GM23338 (cell line): ENCODE measurements at regions not wholly inside any gene's neighbourhood (a gene's known extent, or its start where the extent isn't known, plus 50 kb on each side); places are given as distances from the start of the nearest gene placed in this dataset.

Experiments used
- ATAC-seq: fragments of 200-7000 bp; cut with Tn5 transposase; 3 replicates; pipeline ENCODE4 v1.9.1; 2020
- DNase-seq: peaks from one replicate; pipeline ENCODE4 v3.0.0-alpha.2; 2015; ENCODE audit warnings: low spot score
- H2AFZ ChIP-seq: fragments of 200-600 bp; sonication (generic); 2 replicates; pipeline ENCODE4 v1.8.0; 2016; ENCODE audit warnings: antibody characterized with exemption, mild to moderate bottlenecking, moderate library complexity
- H3F3A ChIP-seq: fragments of 200-600 bp; sonication (generic); replicated peaks from 2 replicates; pipeline ENCODE4 v1.8.0; 2017; ENCODE audit warnings: antibody characterized with exemption, mixed run types, low read depth
- H3K27ac ChIP-seq: fragments of 200-600 bp; sonication (generic); 2 replicates; pipeline ENCODE4 v1.6.1; 2016; ENCODE audit warnings: low read depth
- H3K27me3 ChIP-seq: fragments of 200-600 bp; sonication (generic); 2 replicates; pipeline ENCODE4 v1.8.0; 2016; ENCODE audit warnings: mild to moderate bottlenecking, mixed run types, moderate library complexity; ENCODE audit not compliant: insufficient read depth
- H3K36me3 ChIP-seq: fragments of 200-600 bp; sonication (generic); 2 replicates; pipeline ENCODE4 v1.8.0; 2016; ENCODE audit warnings: mild to moderate bottlenecking; ENCODE audit not compliant: insufficient read depth
- H3K4me1 ChIP-seq: fragments of 200-600 bp; sonication (generic); 2 replicates; pipeline ENCODE4 v1.8.0; 2016; ENCODE audit warnings: mild to moderate bottlenecking, moderate library complexity; ENCODE audit not compliant: insufficient read depth
- H3K4me2 ChIP-seq: fragments of 200-600 bp; sonication (generic); 2 replicates; pipeline ENCODE4 v1.7.1; 2017; ENCODE audit warnings: mixed run types
- H3K4me3 ChIP-seq: fragments of 200-600 bp; sonication (generic); 2 replicates; pipeline ENCODE4 v1.6.1; 2016; ENCODE audit warnings: mixed run types
- H3K79me2 ChIP-seq: fragments of 200-600 bp; sonication (generic); replicated peaks from 2 replicates; pipeline ENCODE4 v1.8.0; 2017; ENCODE audit warnings: mild to moderate bottlenecking; ENCODE audit not compliant: insufficient read depth
- H3K9me2 ChIP-seq: fragments of 200-600 bp; sonication (generic); 2 replicates; pipeline ENCODE4 v1.8.0; 2017; ENCODE audit not compliant: insufficient read depth
- H4K20me1 ChIP-seq: fragments of 200-600 bp; sonication (generic); replicated peaks from 2 replicates; pipeline ENCODE4 v1.8.0; 2017; ENCODE audit warnings: mild to moderate bottlenecking; ENCODE audit not compliant: insufficient read depth
- H3K27ac Mint-ChIP-seq: 2 replicates; pipeline ENCODE4 v1.8.0; 2020; ENCODE audit warnings: inconsistent platforms, mild to moderate bottlenecking, moderate library complexity, mixed read lengths
- H3K27me3 Mint-ChIP-seq: 3 replicates; pipeline ENCODE4 v1.8.0; 2022; ENCODE audit warnings: low read depth, mild to moderate bottlenecking, moderate library complexity, mixed read lengths, inconsistent platforms; ENCODE audit not compliant: insufficient read depth, poor library complexity
- H3K36me3 Mint-ChIP-seq: 3 replicates; pipeline ENCODE4 v1.8.0; 2021; ENCODE audit warnings: low read depth, mild to moderate bottlenecking, inconsistent platforms, moderate library complexity, mixed read lengths
- H3K4me1 Mint-ChIP-seq: 3 replicates; pipeline ENCODE4 v1.8.0; 2020; ENCODE audit warnings: mild to moderate bottlenecking, inconsistent platforms, mixed read lengths
- H3K4me3 Mint-ChIP-seq: 3 replicates; pipeline ENCODE4 v1.8.0; 2021; ENCODE audit warnings: moderate library complexity, mild to moderate bottlenecking, inconsistent platforms, mixed read lengths
- H3K9me3 Mint-ChIP-seq: 3 replicates; pipeline ENCODE4 v1.8.0; 2020; ENCODE audit warnings: moderate library complexity, mild to moderate bottlenecking, inconsistent platforms, mixed read lengths
- CREB1 ChIP-seq: fragments of 250-450 bp; sonication (Bioruptor Pico); IDR thresholded peaks from 2 replicates; pipeline ENCODE4 v1.5.0; 2020; ENCODE audit warnings: low read depth, mild to moderate bottlenecking, moderate library complexity
- CTCF ChIP-seq, 2 experiments: fragments of 200-600 bp in 1 of 2; sonication (generic) in 1 of 2; conservative IDR thresholded peaks; 2 replicates each; pipeline versions ENCODE4 v1.5.1 to v1.6.1; 2016 to 2017; ENCODE audit warnings: antibody characterized with exemption in 2 of 2, low read depth in 2 of 2, mild to moderate bottlenecking in 2 of 2, moderate library complexity in 1 of 2
- EZH2 ChIP-seq: fragments of 200-600 bp; sonication (generic); IDR thresholded peaks from one replicate; pipeline ENCODE4 v1.8.0; 2017; ENCODE audit warnings: antibody characterized with exemption, mild to moderate bottlenecking, low read depth; ENCODE audit not compliant: unreplicated experiment
- EZH2phosphoT487 ChIP-seq: fragments of 200-600 bp; sonication (generic); IDR thresholded peaks from one replicate; pipeline ENCODE4 v1.8.1; 2018; ENCODE audit warnings: antibody characterized with exemption; ENCODE audit not compliant: unreplicated experiment
- JUNB ChIP-seq: IDR thresholded peaks from one replicate; pipeline ENCODE4 v1.6.1; 2016; ENCODE audit warnings: antibody characterized with exemption; ENCODE audit not compliant: unreplicated experiment
- NANOG ChIP-seq: IDR thresholded peaks from 2 replicates; pipeline ENCODE4 v1.6.1; 2016; ENCODE audit warnings: antibody characterized with exemption, borderline replicate concordance
- POLR2AphosphoS5 ChIP-seq: IDR thresholded peaks from 2 replicates; pipeline ENCODE4 v1.6.1; 2016; ENCODE audit warnings: antibody characterized with exemption, low read depth
- REST ChIP-seq: IDR thresholded peaks from one replicate; pipeline ENCODE4 v1.6.1; 2018; ENCODE audit warnings: antibody characterized with exemption; ENCODE audit not compliant: unreplicated experiment
- STAT1 ChIP-seq: IDR thresholded peaks from one replicate; pipeline ENCODE4 v1.6.1; 2016; ENCODE audit warnings: antibody characterized with exemption; ENCODE audit not compliant: unreplicated experiment
- ZNF114 ChIP-seq: fragments of 250-450 bp; sonication (Bioruptor Pico); IDR thresholded peaks from 2 replicates; pipeline ENCODE4 v1.5.0; 2020; ENCODE audit warnings: mild to moderate bottlenecking, moderate library complexity
- ZNF331 ChIP-seq: fragments of 250-450 bp; sonication (Bioruptor Pico); IDR thresholded peaks from 2 replicates; pipeline ENCODE4 v1.5.0; 2020; ENCODE audit warnings: low read depth, mild to moderate bottlenecking, moderate library complexity
- TF ChIP-seq, protein P1 (sequence below): IDR thresholded peaks from 2 replicates; pipeline ENCODE4 v1.6.1; 2016; ENCODE audit warnings: antibody characterized with exemption
- TF ChIP-seq, protein P2 (sequence below): fragments of 250-450 bp; sonication (Bioruptor Pico); IDR thresholded peaks from 2 replicates; pipeline ENCODE4 v1.5.0; 2020; ENCODE audit warnings: mild to moderate bottlenecking, moderate library complexity

DNA sequence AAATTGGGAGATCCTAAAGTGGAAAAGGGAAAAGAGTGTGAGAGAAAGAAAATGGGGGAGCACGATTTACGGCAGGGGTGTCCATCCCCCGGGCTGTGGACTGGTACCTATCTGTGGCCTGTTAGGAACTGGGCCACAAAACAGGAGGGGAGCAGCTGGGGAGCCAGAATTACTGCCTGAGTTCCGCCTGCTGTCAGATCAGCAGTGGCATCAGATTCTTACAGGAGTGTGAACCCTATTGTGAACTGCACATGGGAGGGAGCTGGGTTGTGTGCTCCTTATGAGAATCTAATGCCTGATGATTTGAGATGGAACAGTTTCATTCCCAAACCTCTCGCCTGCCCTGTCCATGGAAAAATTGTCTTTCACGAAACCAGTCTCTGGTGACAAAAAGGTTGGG lies 108.3 kb upstream of the ADAMTSL1 start:
- Histone ChIP-seq H3K79me2 (no peaks in the 10 kb centered on the region), H3K9me2 (no peaks in the 10 kb centered on the region), H2AFZ (no peak overlapping the region), H3K36me3 (no peaks in the 10 kb centered on the region), H3F3A (no peaks in the 10 kb centered on the region), H3K4me1 (peaks cover 28% of the 10 kb centered on the region), H3K4me3 (no peak overlapping the region), H3K27me3 (no peaks in the 10 kb centered on the region), H4K20me1 (no peaks in the 10 kb centered on the region), H3K4me2 (no peak overlapping the region), H3K27ac (no peak overlapping the region)
- DNase-seq: no peak
- ATAC-seq: no peak
- Mint-ChIP-seq H3K9me3 (no peaks in the 10 kb centered on the region), H3K27ac (no peak overlapping the region), H3K4me3 (no peak overlapping the region), H3K36me3 (no peaks in the 10 kb centered on the region), H3K27me3 (no peaks in the 10 kb centered on the region), H3K4me1 (peaks cover 9% of the 10 kb centered on the region; the same call in 2 of the 3 replicates)
- TF ChIP-seq, protein P1, sequence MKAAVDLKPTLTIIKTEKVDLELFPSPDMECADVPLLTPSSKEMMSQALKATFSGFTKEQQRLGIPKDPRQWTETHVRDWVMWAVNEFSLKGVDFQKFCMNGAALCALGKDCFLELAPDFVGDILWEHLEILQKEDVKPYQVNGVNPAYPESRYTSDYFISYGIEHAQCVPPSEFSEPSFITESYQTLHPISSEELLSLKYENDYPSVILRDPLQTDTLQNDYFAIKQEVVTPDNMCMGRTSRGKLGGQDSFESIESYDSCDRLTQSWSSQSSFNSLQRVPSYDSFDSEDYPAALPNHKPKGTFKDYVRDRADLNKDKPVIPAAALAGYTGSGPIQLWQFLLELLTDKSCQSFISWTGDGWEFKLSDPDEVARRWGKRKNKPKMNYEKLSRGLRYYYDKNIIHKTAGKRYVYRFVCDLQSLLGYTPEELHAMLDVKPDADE: no peak
- TF ChIP-seq, protein P2, sequence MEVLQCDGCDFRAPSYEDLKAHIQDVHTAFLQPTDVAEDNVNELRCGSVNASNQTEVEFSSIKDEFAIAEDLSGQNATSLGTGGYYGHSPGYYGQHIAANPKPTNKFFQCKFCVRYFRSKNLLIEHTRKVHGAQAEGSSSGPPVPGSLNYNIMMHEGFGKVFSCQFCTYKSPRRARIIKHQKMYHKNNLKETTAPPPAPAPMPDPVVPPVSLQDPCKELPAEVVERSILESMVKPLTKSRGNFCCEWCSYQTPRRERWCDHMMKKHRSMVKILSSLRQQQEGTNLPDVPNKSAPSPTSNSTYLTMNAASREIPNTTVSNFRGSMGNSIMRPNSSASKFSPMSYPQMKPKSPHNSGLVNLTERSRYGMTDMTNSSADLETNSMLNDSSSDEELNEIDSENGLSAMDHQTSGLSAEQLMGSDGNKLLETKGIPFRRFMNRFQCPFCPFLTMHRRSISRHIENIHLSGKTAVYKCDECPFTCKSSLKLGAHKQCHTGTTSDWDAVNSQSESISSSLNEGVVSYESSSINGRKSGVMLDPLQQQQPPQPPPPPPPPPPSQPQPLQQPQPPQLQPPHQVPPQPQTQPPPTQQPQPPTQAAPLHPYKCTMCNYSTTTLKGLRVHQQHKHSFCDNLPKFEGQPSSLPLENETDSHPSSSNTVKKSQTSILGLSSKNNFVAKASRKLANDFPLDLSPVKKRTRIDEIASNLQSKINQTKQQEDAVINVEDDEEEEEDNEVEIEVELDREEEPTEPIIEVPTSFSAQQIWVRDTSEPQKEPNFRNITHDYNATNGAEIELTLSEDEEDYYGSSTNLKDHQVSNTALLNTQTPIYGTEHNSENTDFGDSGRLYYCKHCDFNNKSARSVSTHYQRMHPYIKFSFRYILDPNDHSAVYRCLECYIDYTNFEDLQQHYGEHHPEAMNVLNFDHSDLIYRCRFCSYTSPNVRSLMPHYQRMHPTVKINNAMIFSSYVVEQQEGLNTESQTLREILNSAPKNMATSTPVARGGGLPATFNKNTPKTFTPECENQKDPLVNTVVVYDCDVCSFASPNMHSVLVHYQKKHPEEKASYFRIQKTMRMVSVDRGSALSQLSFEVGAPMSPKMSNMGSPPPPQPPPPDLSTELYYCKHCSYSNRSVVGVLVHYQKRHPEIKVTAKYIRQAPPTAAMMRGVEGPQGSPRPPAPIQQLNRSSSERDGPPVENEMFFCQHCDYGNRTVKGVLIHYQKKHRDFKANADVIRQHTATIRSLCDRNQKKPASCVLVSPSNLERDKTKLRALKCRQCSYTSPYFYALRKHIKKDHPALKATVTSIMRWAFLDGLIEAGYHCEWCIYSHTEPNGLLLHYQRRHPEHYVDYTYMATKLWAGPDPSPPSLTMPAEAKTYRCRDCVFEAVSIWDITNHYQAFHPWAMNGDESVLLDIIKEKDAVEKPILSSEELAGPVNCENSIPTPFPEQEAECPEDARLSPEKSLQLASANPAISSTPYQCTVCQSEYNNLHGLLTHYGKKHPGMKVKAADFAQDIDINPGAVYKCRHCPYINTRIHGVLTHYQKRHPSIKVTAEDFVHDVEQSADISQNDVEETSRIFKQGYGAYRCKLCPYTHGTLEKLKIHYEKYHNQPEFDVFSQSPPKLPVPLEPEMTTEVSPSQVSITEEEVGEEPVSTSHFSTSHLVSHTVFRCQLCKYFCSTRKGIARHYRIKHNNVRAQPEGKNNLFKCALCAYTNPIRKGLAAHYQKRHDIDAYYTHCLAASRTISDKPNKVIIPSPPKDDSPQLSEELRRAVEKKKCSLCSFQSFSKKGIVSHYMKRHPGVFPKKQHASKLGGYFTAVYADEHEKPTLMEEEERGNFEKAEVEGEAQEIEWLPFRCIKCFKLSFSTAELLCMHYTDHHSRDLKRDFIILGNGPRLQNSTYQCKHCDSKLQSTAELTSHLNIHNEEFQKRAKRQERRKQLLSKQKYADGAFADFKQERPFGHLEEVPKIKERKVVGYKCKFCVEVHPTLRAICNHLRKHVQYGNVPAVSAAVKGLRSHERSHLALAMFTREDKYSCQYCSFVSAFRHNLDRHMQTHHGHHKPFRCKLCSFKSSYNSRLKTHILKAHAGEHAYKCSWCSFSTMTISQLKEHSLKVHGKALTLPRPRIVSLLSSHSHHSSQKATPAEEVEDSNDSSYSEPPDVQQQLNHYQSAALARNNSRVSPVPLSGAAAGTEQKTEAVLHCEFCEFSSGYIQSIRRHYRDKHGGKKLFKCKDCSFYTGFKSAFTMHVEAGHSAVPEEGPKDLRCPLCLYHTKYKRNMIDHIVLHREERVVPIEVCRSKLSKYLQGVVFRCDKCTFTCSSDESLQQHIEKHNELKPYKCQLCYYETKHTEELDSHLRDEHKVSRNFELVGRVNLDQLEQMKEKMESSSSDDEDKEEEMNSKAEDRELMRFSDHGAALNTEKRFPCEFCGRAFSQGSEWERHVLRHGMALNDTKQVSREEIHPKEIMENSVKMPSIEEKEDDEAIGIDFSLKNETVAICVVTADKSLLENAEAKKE (CRISPR knock-in tag): no peak
- no peak for TF ChIP-seq JUNB
- no peak for TF ChIP-seq ZNF331
- no peak for TF ChIP-seq POLR2AphosphoS5
- TF ChIP-seq STAT1: no peak
- no peak for TF ChIP-seq NANOG
- TF ChIP-seq REST: no peak
- TF ChIP-seq CREB1 (CRISPR knock-in tag): no peak
- TF ChIP-seq CTCF (conservative IDR thresholded peaks at IDR 0.05; ENCODE audit: low read depth in 2 of 2): no peak
- no peak for TF ChIP-seq EZH2phosphoT487
- TF ChIP-seq ZNF114 (CRISPR knock-in tag): no peak
- no peak for TF ChIP-seq EZH2
